ENCODE measurements at regions not wholly inside any gene's neighbourhood (a gene's known extent, or its start where the extent isn't known, plus 50 kb on each side); places are given as distances from the start of the nearest gene placed in this dataset.

DNA sequence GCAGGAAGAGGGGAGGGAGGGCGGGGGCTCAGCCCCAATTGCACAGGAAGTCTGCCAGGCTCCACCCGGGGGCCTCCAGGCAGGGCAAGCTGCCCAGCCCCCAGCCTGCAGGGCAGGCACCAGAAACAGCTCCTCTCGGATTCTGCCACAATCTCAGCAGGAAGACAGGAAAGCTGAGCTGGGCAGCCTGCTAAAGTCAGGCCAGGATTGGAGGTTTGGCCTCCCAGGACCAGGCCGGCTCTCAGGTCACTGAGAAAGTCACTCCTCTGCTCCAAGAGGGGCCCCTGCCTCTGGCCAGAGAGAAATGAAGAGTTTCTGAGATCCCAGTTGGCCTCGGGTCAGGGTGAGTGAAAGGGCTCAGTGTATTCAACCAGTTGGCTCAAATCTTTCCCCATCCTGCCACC is 54.6 kb upstream of the STXBP1 start:
- Mint-ChIP-seq H3K4me1 (ENCODE audit: unreplicated experiment) (peaks cover 65% of the 10 kb centered on the region), H3K27me3 (ENCODE audit: unreplicated experiment) (peaks cover 10% of the 10 kb centered on the region), H3K27ac (ENCODE audit: unreplicated experiment) (peak overlapping the region; percentile 30), H3K36me3 (ENCODE audit: low read depth, unreplicated experiment) (peaks cover 21% of the 10 kb centered on the region), H3K4me3 (ENCODE audit: unreplicated experiment) (no peak overlapping the region), H3K9me3 (ENCODE audit: unreplicated experiment) (no peaks in the 10 kb centered on the region)
- DNase-seq (ENCODE audit: low spot score) = no peak
- TF ChIP-seq, protein P1, sequence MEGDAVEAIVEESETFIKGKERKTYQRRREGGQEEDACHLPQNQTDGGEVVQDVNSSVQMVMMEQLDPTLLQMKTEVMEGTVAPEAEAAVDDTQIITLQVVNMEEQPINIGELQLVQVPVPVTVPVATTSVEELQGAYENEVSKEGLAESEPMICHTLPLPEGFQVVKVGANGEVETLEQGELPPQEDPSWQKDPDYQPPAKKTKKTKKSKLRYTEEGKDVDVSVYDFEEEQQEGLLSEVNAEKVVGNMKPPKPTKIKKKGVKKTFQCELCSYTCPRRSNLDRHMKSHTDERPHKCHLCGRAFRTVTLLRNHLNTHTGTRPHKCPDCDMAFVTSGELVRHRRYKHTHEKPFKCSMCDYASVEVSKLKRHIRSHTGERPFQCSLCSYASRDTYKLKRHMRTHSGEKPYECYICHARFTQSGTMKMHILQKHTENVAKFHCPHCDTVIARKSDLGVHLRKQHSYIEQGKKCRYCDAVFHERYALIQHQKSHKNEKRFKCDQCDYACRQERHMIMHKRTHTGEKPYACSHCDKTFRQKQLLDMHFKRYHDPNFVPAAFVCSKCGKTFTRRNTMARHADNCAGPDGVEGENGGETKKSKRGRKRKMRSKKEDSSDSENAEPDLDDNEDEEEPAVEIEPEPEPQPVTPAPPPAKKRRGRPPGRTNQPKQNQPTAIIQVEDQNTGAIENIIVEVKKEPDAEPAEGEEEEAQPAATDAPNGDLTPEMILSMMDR (IDR thresholded peaks at IDR 0.05; ENCODE audit: unreplicated experiment) = no peak

DNA sequence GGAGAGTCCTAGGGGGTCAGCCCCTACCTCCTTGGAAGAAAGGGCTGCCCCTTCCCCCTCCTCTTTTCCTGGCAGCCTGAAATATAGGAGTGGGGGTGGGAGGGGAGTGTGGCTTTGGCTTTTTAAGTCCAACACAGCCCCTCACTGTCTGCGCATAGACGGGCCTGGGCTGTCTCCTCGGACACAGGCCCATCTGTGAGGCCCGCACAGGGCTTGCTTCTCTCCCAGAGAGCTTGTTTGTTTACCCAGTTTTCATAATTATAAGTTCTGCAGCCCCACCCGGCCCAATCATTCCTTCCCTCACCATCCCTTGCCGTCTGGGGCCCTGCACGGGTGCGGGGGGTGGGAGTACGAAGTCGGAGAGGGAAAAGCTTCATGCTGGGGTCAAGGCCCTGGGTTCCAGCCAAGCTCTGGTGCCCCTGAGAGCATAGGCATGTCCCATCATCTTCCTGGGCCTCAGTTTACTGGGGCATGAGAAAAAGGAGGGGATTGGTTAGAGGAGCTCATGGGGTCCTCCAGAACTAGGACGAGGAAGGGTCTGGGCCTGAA is 54.0 kb upstream of the STXBP1 start:
- Mint-ChIP-seq H3K27me3 (ENCODE audit: unreplicated experiment) (peaks cover 10% of the 10 kb centered on the region), H3K4me3 (ENCODE audit: unreplicated experiment) (no peak overlapping the region), H3K9me3 (ENCODE audit: unreplicated experiment) (no peaks in the 10 kb centered on the region), H3K36me3 (ENCODE audit: low read depth, unreplicated experiment) (peaks cover 21% of the 10 kb centered on the region), H3K4me1 (ENCODE audit: unreplicated experiment) (peaks cover 71% of the 10 kb centered on the region), H3K27ac (ENCODE audit: unreplicated experiment) (no peak overlapping the region)
- TF ChIP-seq, protein P1 (IDR thresholded peaks at IDR 0.05; ENCODE audit: unreplicated experiment) = no peak
- no peak for DNase-seq (ENCODE audit: low spot score)

DNA sequence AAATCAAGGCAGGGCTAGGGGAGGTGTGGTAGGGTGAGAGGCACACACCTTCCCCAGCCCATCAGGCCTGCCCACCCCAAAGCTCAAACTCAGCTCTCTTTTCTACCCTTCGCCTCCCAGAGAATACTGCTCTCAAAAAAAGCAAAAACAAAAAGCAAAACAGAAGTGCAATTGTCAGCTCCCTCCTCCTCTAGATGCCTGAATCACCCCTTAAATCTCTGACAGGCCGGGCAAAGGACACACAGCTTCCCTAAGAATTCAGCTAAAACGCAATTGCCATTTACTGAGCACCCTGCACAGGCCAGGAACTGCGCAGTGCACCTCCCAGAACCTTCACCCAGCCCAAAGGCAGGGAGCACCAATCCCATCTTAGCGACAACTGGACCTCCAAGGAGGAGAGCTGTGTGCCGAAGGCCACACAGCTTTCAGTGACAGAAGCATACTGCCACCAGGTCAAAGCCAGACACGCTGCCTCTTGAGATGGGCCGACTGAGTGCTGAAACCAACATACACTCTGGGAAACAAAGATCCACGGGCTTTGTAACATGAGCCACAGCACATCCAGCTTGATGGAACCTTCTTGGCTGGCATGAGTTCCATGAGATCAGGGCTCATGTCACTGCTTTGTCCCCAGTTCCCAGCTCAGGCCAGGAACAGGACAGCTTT is 53.4 kb upstream of the STXBP1 start:
- Mint-ChIP-seq H3K27ac (ENCODE audit: unreplicated experiment) (peak overlapping the region; percentile 74), H3K36me3 (ENCODE audit: low read depth, unreplicated experiment) (peaks cover 22% of the 10 kb centered on the region), H3K4me1 (ENCODE audit: unreplicated experiment) (peaks cover 76% of the 10 kb centered on the region), H3K9me3 (ENCODE audit: unreplicated experiment) (no peaks in the 10 kb centered on the region), H3K27me3 (ENCODE audit: unreplicated experiment) (peaks cover 10% of the 10 kb centered on the region), H3K4me3 (ENCODE audit: unreplicated experiment) (peak overlapping the region; percentile 63)
- DNase-seq (ENCODE audit: low spot score) = no peak
- TF ChIP-seq, protein P1 (IDR thresholded peaks at IDR 0.05; ENCODE audit: unreplicated experiment) = no peak

DNA sequence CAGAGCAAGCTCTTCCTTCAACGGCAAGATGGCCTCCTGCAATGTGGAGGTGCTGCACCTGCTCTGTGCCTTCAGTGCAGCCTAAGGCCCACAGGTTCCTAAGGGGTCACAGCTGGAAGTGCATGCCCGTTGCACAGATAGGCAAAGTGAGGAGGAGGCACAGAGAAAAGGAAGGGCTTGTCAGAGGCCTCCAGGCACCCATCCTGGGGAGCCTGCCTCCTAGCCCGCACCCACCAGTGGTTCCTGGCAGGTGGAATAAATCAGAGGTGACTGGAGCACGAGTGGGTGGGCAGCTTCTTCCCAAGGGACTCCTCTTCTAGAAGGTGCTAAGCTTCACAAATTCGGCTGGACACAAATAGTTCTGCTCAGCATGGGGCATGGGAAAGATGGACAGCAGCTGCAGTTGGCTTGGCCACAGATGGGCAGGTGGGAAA is 52.8 kb upstream of the STXBP1 start:
- Mint-ChIP-seq H3K27ac (ENCODE audit: unreplicated experiment) (no peak overlapping the region), H3K36me3 (ENCODE audit: low read depth, unreplicated experiment) (peaks cover 24% of the 10 kb centered on the region), H3K9me3 (ENCODE audit: unreplicated experiment) (no peaks in the 10 kb centered on the region), H3K4me3 (ENCODE audit: unreplicated experiment) (peak overlapping the region; percentile 63), H3K27me3 (ENCODE audit: unreplicated experiment) (peaks cover 10% of the 10 kb centered on the region), H3K4me1 (ENCODE audit: unreplicated experiment) (peaks cover 77% of the 10 kb centered on the region)
- DNase-seq (ENCODE audit: low spot score) = no peak
- TF ChIP-seq, protein P1 (IDR thresholded peaks at IDR 0.05; ENCODE audit: unreplicated experiment) = no peak
